DOHH2 (cell line): ENCODE measurements at regions not wholly inside any gene's neighbourhood (a gene's known extent, or its start where the extent isn't known, plus 50 kb on each side); places are given as distances from the start of the nearest gene placed in this dataset.

Experiments
- H3F3A ChIP-seq: fragments of 200-600 bp; sonication (generic), shearing (Covaris generic); 2 replicates; pipeline ENCODE4 v1.6.0; 2016; ENCODE audit warnings: antibody characterized with exemption, mild to moderate bottlenecking; ENCODE audit not compliant: control insufficient read depth, insufficient read depth
- H3K27ac ChIP-seq: fragments of 200-600 bp; sonication (generic); 2 replicates; pipeline ENCODE4 v1.5.1; 2014; ENCODE audit warnings: low read depth, mild to moderate bottlenecking, low read length, moderate library complexity
- H3K27me3 ChIP-seq: fragments of 200-600 bp; sonication (generic); 2 replicates; pipeline ENCODE4 v1.6.1; 2014; ENCODE audit warnings: mild to moderate bottlenecking, low read length, mixed read lengths; ENCODE audit not compliant: control insufficient read depth
- H3K36me3 ChIP-seq: fragments of 200-600 bp; sonication (generic); 2 replicates; pipeline ENCODE4 v1.6.1; 2014; ENCODE audit warnings: mild to moderate bottlenecking, low read length, moderate library complexity, mixed read lengths; ENCODE audit not compliant: control insufficient read depth
- H3K4me1 ChIP-seq: fragments of 200-600 bp; sonication (generic); 2 replicates; pipeline ENCODE4 v1.6.1; 2014; ENCODE audit warnings: mild to moderate bottlenecking, low read length, mixed read lengths; ENCODE audit not compliant: control insufficient read depth
- H3K4me2 ChIP-seq: fragments of 200-600 bp; sonication (generic); 2 replicates; pipeline ENCODE4 v1.6.0; 2014; ENCODE audit warnings: mild to moderate bottlenecking, low read length, moderate library complexity
- H3K4me3 ChIP-seq: fragments of 200-600 bp; sonication (generic); 2 replicates; pipeline ENCODE4 v1.5.1; 2014; ENCODE audit warnings: mild to moderate bottlenecking, low read length, mixed read lengths
- H3K79me2 ChIP-seq: fragments of 200-600 bp; sonication (generic); 2 replicates; pipeline ENCODE4 v1.6.1; 2014; ENCODE audit warnings: mild to moderate bottlenecking, low read length, mixed read lengths; ENCODE audit not compliant: control insufficient read depth
- H3K9me2 ChIP-seq: fragments of 200-600 bp; sonication (generic); replicated peaks from 2 replicates; pipeline ENCODE4 v1.6.1; 2014; ENCODE audit warnings: mild to moderate bottlenecking, low read length, mixed read lengths; ENCODE audit not compliant: control insufficient read depth
- H3K9me3 ChIP-seq: fragments of 200-600 bp; sonication (generic); 2 replicates; pipeline ENCODE4 v1.6.1; 2014; ENCODE audit warnings: antibody characterized with exemption, low read length, mixed read lengths; ENCODE audit not compliant: control insufficient read depth, insufficient read depth
- H4K20me1 ChIP-seq: fragments of 200-600 bp; sonication (generic); 2 replicates; pipeline ENCODE4 v1.6.0; 2014; ENCODE audit warnings: low read depth, mild to moderate bottlenecking, antibody characterized with exemption, low read length, moderate library complexity; ENCODE audit not compliant: control insufficient read depth, insufficient read depth
- CTCF ChIP-seq: fragments of 200-600 bp; sonication (generic); IDR thresholded peaks from one replicate; pipeline ENCODE4 v1.5.1; 2014; ENCODE audit warnings: antibody characterized with exemption, mild to moderate bottlenecking, low read depth, low read length; ENCODE audit not compliant: poor library complexity, severe bottlenecking
- EZH2phosphoT487 ChIP-seq: fragments of 200-600 bp; sonication (generic); IDR thresholded peaks from 2 replicates; pipeline ENCODE4 v1.6.1; 2017; ENCODE audit warnings: borderline replicate concordance, mild to moderate bottlenecking, antibody characterized with exemption, low read length, moderate library complexity, mixed read lengths

- Histone ChIP-seq H3K9me2 (no peaks in the 10 kb centered on the region), H4K20me1 (no peaks in the 10 kb centered on the region), H3K4me2 (no peak overlapping the region), H3K36me3 (no peaks in the 10 kb centered on the region), H3K27ac (no peak overlapping the region), H3K79me2 (no peaks in the 10 kb centered on the region), H3K4me3 (no peak overlapping the region), H3K4me1 (no peaks in the 10 kb centered on the region), H3K27me3 (no peaks in the 10 kb centered on the region), H3K9me3 (no peaks in the 10 kb centered on the region), H3F3A (no peaks in the 10 kb centered on the region)
- TF ChIP-seq CTCF (no peak), EZH2phosphoT487 (no peak)
These were observed 242.8 kb upstream of the RGS17 start for GRCh38 chr6:153373869-153374268.

GRCh38 chr6:153368131-153368530 lies 237.0 kb upstream of the RGS17 start:
- H4K20me1 ChIP-seq: no peaks in the 10 kb centered on the region
- H3K36me3 ChIP-seq: no peaks in the 10 kb centered on the region
- H3K9me3 ChIP-seq: no peaks in the 10 kb centered on the region
- no peaks in the 10 kb centered on the region for H3K79me2 ChIP-seq
- H3K27ac ChIP-seq: no peak overlapping the region
- no peak overlapping the region for H3K4me2 ChIP-seq
- no peak for TF ChIP-seq EZH2phosphoT487
- TF ChIP-seq CTCF: no peak
- no peaks in the 10 kb centered on the region for H3F3A ChIP-seq
- H3K4me1 ChIP-seq: no peaks in the 10 kb centered on the region
- H3K9me2 ChIP-seq: no peaks in the 10 kb centered on the region
- no peaks in the 10 kb centered on the region for H3K27me3 ChIP-seq
- no peak overlapping the region for H3K4me3 ChIP-seq

- Histone ChIP-seq H4K20me1 (no peaks in the 10 kb centered on the region), H3K27ac (no peak overlapping the region), H3K9me3 (no peaks in the 10 kb centered on the region), H3K9me2 (no peaks in the 10 kb centered on the region), H3K36me3 (no peaks in the 10 kb centered on the region), H3K4me2 (no peak overlapping the region), H3K27me3 (no peaks in the 10 kb centered on the region), H3F3A (no peaks in the 10 kb centered on the region), H3K4me1 (no peaks in the 10 kb centered on the region), H3K79me2 (no peaks in the 10 kb centered on the region), H3K4me3 (no peak overlapping the region)
- no peak for TF ChIP-seq EZH2phosphoT487
- no peak for TF ChIP-seq CTCF
These were observed 235.9 kb upstream of the RGS17 start for GRCh38 chr6:153367021-153367420.

GRCh38 chr6:153357391-153357790 lies 226.3 kb upstream of the RGS17 start:
- Histone ChIP-seq H3K4me1 (no peaks in the 10 kb centered on the region), H3K27me3 (no peaks in the 10 kb centered on the region), H3K4me2 (no peak overlapping the region), H3K9me3 (no peaks in the 10 kb centered on the region), H3K27ac (no peak overlapping the region), H4K20me1 (no peaks in the 10 kb centered on the region), H3K36me3 (no peaks in the 10 kb centered on the region), H3K79me2 (no peaks in the 10 kb centered on the region), H3K4me3 (no peak overlapping the region), H3F3A (no peaks in the 10 kb centered on the region), H3K9me2 (no peaks in the 10 kb centered on the region)
- TF ChIP-seq CTCF (no peak), EZH2phosphoT487 (no peak)
